ENCODE measurements at regions not wholly inside any gene's neighbourhood (a gene's known extent, or its start where the extent isn't known, plus 50 kb on each side); places are given as distances from the start of the nearest gene placed in this dataset.

DNA sequence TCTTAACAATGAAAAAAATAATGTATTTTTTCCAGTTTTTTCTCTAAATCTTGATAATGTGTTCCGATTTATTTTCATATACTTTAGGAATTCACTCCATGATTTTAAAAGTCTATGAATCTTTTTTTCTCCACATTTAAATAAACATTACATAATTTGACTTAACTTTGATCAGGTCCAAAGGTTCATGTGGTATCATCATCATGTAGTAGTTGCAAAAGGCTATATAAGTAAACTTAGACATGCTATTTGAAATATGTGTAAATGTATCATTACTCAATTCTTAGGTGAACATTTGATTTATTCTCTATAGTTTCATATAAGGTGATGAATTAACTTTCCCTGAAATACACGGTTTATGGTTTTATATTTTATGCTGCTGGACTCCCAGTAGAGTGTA lies 2197.0 kb upstream of the RAG2 start:
- no peak for TF ChIP-seq POLR2A (IDR thresholded peaks at IDR 0.05; ENCODE audit: low read depth, low read length)
- no peak for TF ChIP-seq POLR2AphosphoS5 (IDR thresholded peaks at IDR 0.05; ENCODE audit: low read depth, low read length)
- no peak for TF ChIP-seq TAF1 (IDR thresholded peaks at IDR 0.05; ENCODE audit: borderline replicate concordance, low read depth, low read length)
